ENCODE measurements at regions not wholly inside any gene's neighbourhood (a gene's known extent, or its start where the extent isn't known, plus 50 kb on each side); places are given as distances from the start of the nearest gene placed in this dataset.

- no peak for DNase-seq (ENCODE audit: insufficient read length, low spot score)
- no peak for TF ChIP-seq TAF1 (IDR thresholded peaks at IDR 0.05; ENCODE audit: low read depth, low read length)
- no peak for TF ChIP-seq POLR2AphosphoS5 (IDR thresholded peaks at IDR 0.05; ENCODE audit: low read depth, low read length)
- TF ChIP-seq POLR2A (IDR thresholded peaks at IDR 0.05; ENCODE audit: low read depth, low read length): no peak
- no peak for TF ChIP-seq POU2F2 (IDR thresholded peaks at IDR 0.05; ENCODE audit: low read depth, low read length)
- TF ChIP-seq PAX5 (IDR thresholded peaks at IDR 0.05; ENCODE audit: insufficient read depth, low read length, severe bottlenecking): no peak
- TF ChIP-seq SPI1 (IDR thresholded peaks at IDR 0.05; ENCODE audit: low read depth, low read length): no peak
- FAIRE-seq: no peak
Measured at GRCh38 chr21:41585199-41585994, 77.4 kb upstream of the TMPRSS2 start.

GRCh38 chr21:41584603-41585176 is 76.7 kb upstream of the TMPRSS2 start:
- TF ChIP-seq TAF1 (IDR thresholded peaks at IDR 0.05; ENCODE audit: low read depth, low read length) (no peak), POLR2AphosphoS5 (IDR thresholded peaks at IDR 0.05; ENCODE audit: low read depth, low read length) (no peak), PAX5 (IDR thresholded peaks at IDR 0.05; ENCODE audit: insufficient read depth, low read length, severe bottlenecking) (no peak), SPI1 (IDR thresholded peaks at IDR 0.05; ENCODE audit: low read depth, low read length) (no peak), POLR2A (IDR thresholded peaks at IDR 0.05; ENCODE audit: low read depth, low read length) (no peak), POU2F2 (IDR thresholded peaks at IDR 0.05; ENCODE audit: low read depth, low read length) (no peak)
- FAIRE-seq: no peak
- no peak for DNase-seq (ENCODE audit: insufficient read length, low spot score)

GRCh38 chr21:41583274-41583790 is 75.4 kb upstream of the TMPRSS2 start:
- no peak for FAIRE-seq
- no peak for DNase-seq (ENCODE audit: insufficient read length, low spot score)
- TF ChIP-seq POLR2AphosphoS5 (IDR thresholded peaks at IDR 0.05; ENCODE audit: low read depth, low read length): no peak
- TF ChIP-seq POU2F2 (IDR thresholded peaks at IDR 0.05; ENCODE audit: low read depth, low read length): no peak
- TF ChIP-seq SPI1 (IDR thresholded peaks at IDR 0.05; ENCODE audit: low read depth, low read length): no peak
- TF ChIP-seq TAF1 (IDR thresholded peaks at IDR 0.05; ENCODE audit: low read depth, low read length): no peak
- no peak for TF ChIP-seq PAX5 (IDR thresholded peaks at IDR 0.05; ENCODE audit: insufficient read depth, low read length, severe bottlenecking)
- no peak for TF ChIP-seq POLR2A (IDR thresholded peaks at IDR 0.05; ENCODE audit: low read depth, low read length)

GRCh38 chr21:41582866-41583265 is 74.9 kb upstream of the TMPRSS2 start:
- DNase-seq (ENCODE audit: insufficient read length, low spot score) (no peak), FAIRE-seq (no peak)

GRCh38 chr21:41582298-41582840 is 74.4 kb upstream of the TMPRSS2 start:
- TF ChIP-seq POU2F2 (IDR thresholded peaks at IDR 0.05; ENCODE audit: low read depth, low read length) (no peak), SPI1 (IDR thresholded peaks at IDR 0.05; ENCODE audit: low read depth, low read length) (no peak), PAX5 (IDR thresholded peaks at IDR 0.05; ENCODE audit: insufficient read depth, low read length, severe bottlenecking) (no peak), TAF1 (IDR thresholded peaks at IDR 0.05; ENCODE audit: low read depth, low read length) (no peak), POLR2AphosphoS5 (IDR thresholded peaks at IDR 0.05; ENCODE audit: low read depth, low read length) (no peak), POLR2A (IDR thresholded peaks at IDR 0.05; ENCODE audit: low read depth, low read length) (no peak)
- DNase-seq (ENCODE audit: insufficient read length, low spot score) (no peak), FAIRE-seq (no peak)

More at GRCh38 chr21:41582866-41583265, 74.9 kb upstream of the TMPRSS2 start:
- TF ChIP-seq SPI1 (IDR thresholded peaks at IDR 0.05; ENCODE audit: low read depth, low read length): no peak
- TF ChIP-seq POLR2A (IDR thresholded peaks at IDR 0.05; ENCODE audit: low read depth, low read length): no peak
- no peak for TF ChIP-seq POLR2AphosphoS5 (IDR thresholded peaks at IDR 0.05; ENCODE audit: low read depth, low read length)
- TF ChIP-seq TAF1 (IDR thresholded peaks at IDR 0.05; ENCODE audit: low read depth, low read length): no peak
- TF ChIP-seq POU2F2 (IDR thresholded peaks at IDR 0.05; ENCODE audit: low read depth, low read length): no peak
- no peak for TF ChIP-seq PAX5 (IDR thresholded peaks at IDR 0.05; ENCODE audit: insufficient read depth, low read length, severe bottlenecking)

- DNase-seq (ENCODE audit: insufficient read length, low spot score): no peak
- no peak for FAIRE-seq
- TF ChIP-seq POLR2AphosphoS5 (IDR thresholded peaks at IDR 0.05; ENCODE audit: low read depth, low read length) (no peak), SPI1 (IDR thresholded peaks at IDR 0.05; ENCODE audit: low read depth, low read length) (no peak), POU2F2 (IDR thresholded peaks at IDR 0.05; ENCODE audit: low read depth, low read length) (no peak), TAF1 (IDR thresholded peaks at IDR 0.05; ENCODE audit: low read depth, low read length) (no peak), PAX5 (IDR thresholded peaks at IDR 0.05; ENCODE audit: insufficient read depth, low read length, severe bottlenecking) (no peak), POLR2A (IDR thresholded peaks at IDR 0.05; ENCODE audit: low read depth, low read length) (no peak)
Measured at GRCh38 chr21:41581592-41582228, 73.8 kb upstream of the TMPRSS2 start.

- FAIRE-seq (no peak), DNase-seq (ENCODE audit: insufficient read length, low spot score) (no peak)
- no peak for TF ChIP-seq POLR2AphosphoS5 (IDR thresholded peaks at IDR 0.05; ENCODE audit: low read depth, low read length)
- TF ChIP-seq SPI1 (IDR thresholded peaks at IDR 0.05; ENCODE audit: low read depth, low read length): no peak
- TF ChIP-seq POU2F2 (IDR thresholded peaks at IDR 0.05; ENCODE audit: low read depth, low read length): no peak
- no peak for TF ChIP-seq PAX5 (IDR thresholded peaks at IDR 0.05; ENCODE audit: insufficient read depth, low read length, severe bottlenecking)
- no peak for TF ChIP-seq TAF1 (IDR thresholded peaks at IDR 0.05; ENCODE audit: low read depth, low read length)
- TF ChIP-seq POLR2A (IDR thresholded peaks at IDR 0.05; ENCODE audit: low read depth, low read length): no peak
Measured at GRCh38 chr21:41580758-41581554, 73.0 kb upstream of the TMPRSS2 start.

- TF ChIP-seq POLR2AphosphoS5 (IDR thresholded peaks at IDR 0.05; ENCODE audit: low read depth, low read length): no peak
- no peak for TF ChIP-seq PAX5 (IDR thresholded peaks at IDR 0.05; ENCODE audit: insufficient read depth, low read length, severe bottlenecking)
- TF ChIP-seq POU2F2 (IDR thresholded peaks at IDR 0.05; ENCODE audit: low read depth, low read length): no peak
- no peak for TF ChIP-seq SPI1 (IDR thresholded peaks at IDR 0.05; ENCODE audit: low read depth, low read length)
- TF ChIP-seq POLR2A (IDR thresholded peaks at IDR 0.05; ENCODE audit: low read depth, low read length): no peak
- no peak for TF ChIP-seq TAF1 (IDR thresholded peaks at IDR 0.05; ENCODE audit: low read depth, low read length)
- no peak for FAIRE-seq
Measured at GRCh38 chr21:41579692-41580091, 71.7 kb upstream of the TMPRSS2 start.

More at GRCh38 chr21:41579692-41580091, 71.7 kb upstream of the TMPRSS2 start:
- no peak for DNase-seq (ENCODE audit: insufficient read length, low spot score)

Data from GM12891 (cell line).